ENCODE measurements at regions not wholly inside any gene's neighbourhood (a gene's known extent, or its start where the extent isn't known, plus 50 kb on each side); places are given as distances from the start of the nearest gene placed in this dataset.
"Not testable (repeated sequence)": the region's sequence is repeated elsewhere in the genome, so short reads cannot be mapped to it uniquely, and the experiment has no call there.

GRCh38 chr16:47977802-47978201 lies 178.0 kb downstream of the ABCC12 start:
- Mint-ChIP-seq H3K4me1 (ENCODE audit: low read depth) (no peaks in the 10 kb centered on the region), H3K36me3 (no peaks in the 10 kb centered on the region), H3K4me3 (no peak overlapping the region), H3K27me3 (peaks cover 4% of the 10 kb centered on the region), H3K9me3 (ENCODE audit: low read depth) (no peaks in the 10 kb centered on the region), H3K27ac (no peak overlapping the region)

- no peak overlapping the region for H3K4me3 Mint-ChIP-seq
- no peaks in the 10 kb centered on the region for H3K9me3 Mint-ChIP-seq (ENCODE audit: low read depth)
- H3K27ac Mint-ChIP-seq: no peak overlapping the region
- H3K36me3 Mint-ChIP-seq: no peaks in the 10 kb centered on the region
- H3K4me1 Mint-ChIP-seq (ENCODE audit: low read depth): no peaks in the 10 kb centered on the region
- peaks cover 4% of the 10 kb centered on the region for H3K27me3 Mint-ChIP-seq
Observed at GRCh38 chr16:47976636-47977210, 179.1 kb downstream of the ABCC12 start.

GRCh38 chr16:47974971-47975370 lies 180.8 kb downstream of the ABCC12 start:
- not testable (repeated sequence) for H3K4me3 Mint-ChIP-seq; H3K4me1 Mint-ChIP-seq (ENCODE audit: low read depth); H3K27me3 Mint-ChIP-seq; H3K27ac Mint-ChIP-seq; H3K36me3 Mint-ChIP-seq; H3K9me3 Mint-ChIP-seq (ENCODE audit: low read depth)

- Mint-ChIP-seq H3K27ac (no peak overlapping the region), H3K4me3 (no peak overlapping the region), H3K27me3 (no peaks in the 10 kb centered on the region)
Observed at GRCh38 chr16:47973552-47973951, 182.2 kb downstream of the ABCC12 start.

GRCh38 chr16:47972246-47972985 lies 183.4 kb downstream of the ABCC12 start:
- Mint-ChIP-seq H3K27me3 (no peaks in the 10 kb centered on the region), H3K27ac (no peak overlapping the region), H3K9me3 (ENCODE audit: low read depth) (peaks cover 6% of the 10 kb centered on the region), H3K4me3 (no peak overlapping the region), H3K4me1 (ENCODE audit: low read depth) (no peaks in the 10 kb centered on the region), H3K36me3 (no peaks in the 10 kb centered on the region)

More at GRCh38 chr16:47973552-47973951, 182.2 kb downstream of the ABCC12 start:
- Mint-ChIP-seq H3K4me1 (ENCODE audit: low read depth) (no peaks in the 10 kb centered on the region), H3K9me3 (ENCODE audit: low read depth) (peaks cover 6% of the 10 kb centered on the region), H3K36me3 (no peaks in the 10 kb centered on the region)

GRCh38 chr16:47971225-47971624 lies 184.6 kb downstream of the ABCC12 start:
- Mint-ChIP-seq H3K27ac (no peak overlapping the region), H3K9me3 (ENCODE audit: low read depth) (peaks cover 6% of the 10 kb centered on the region), H3K4me1 (ENCODE audit: low read depth) (no peaks in the 10 kb centered on the region), H3K4me3 (no peak overlapping the region), H3K27me3 (no peaks in the 10 kb centered on the region), H3K36me3 (no peaks in the 10 kb centered on the region)

GRCh38 chr16:47970291-47970931 lies 185.4 kb downstream of the ABCC12 start:
- no peak overlapping the region for H3K4me3 Mint-ChIP-seq
- no peaks in the 10 kb centered on the region for H3K27me3 Mint-ChIP-seq
- no peak overlapping the region for H3K27ac Mint-ChIP-seq
- no peaks in the 10 kb centered on the region for H3K36me3 Mint-ChIP-seq
- H3K4me1 Mint-ChIP-seq (ENCODE audit: low read depth): no peaks in the 10 kb centered on the region
- peaks cover 6% of the 10 kb centered on the region for H3K9me3 Mint-ChIP-seq (ENCODE audit: low read depth)

- H3K27ac Mint-ChIP-seq: no peak overlapping the region
- H3K4me1 Mint-ChIP-seq (ENCODE audit: low read depth): no peaks in the 10 kb centered on the region
- H3K27me3 Mint-ChIP-seq: no peaks in the 10 kb centered on the region
Observed at GRCh38 chr16:47967374-47967773, 188.4 kb downstream of the ABCC12 start.

GRCh38 chr16:47966325-47966724 lies 189.5 kb downstream of the ABCC12 start:
- no peak overlapping the region for H3K4me3 Mint-ChIP-seq
- H3K27me3 Mint-ChIP-seq: no peaks in the 10 kb centered on the region
- H3K9me3 Mint-ChIP-seq (ENCODE audit: low read depth): peaks cover 6% of the 10 kb centered on the region
- no peaks in the 10 kb centered on the region for H3K36me3 Mint-ChIP-seq
- no peaks in the 10 kb centered on the region for H3K4me1 Mint-ChIP-seq (ENCODE audit: low read depth)
- H3K27ac Mint-ChIP-seq: no peak overlapping the region

More at GRCh38 chr16:47967374-47967773, 188.4 kb downstream of the ABCC12 start:
- no peak overlapping the region for H3K4me3 Mint-ChIP-seq
- H3K36me3 Mint-ChIP-seq: no peaks in the 10 kb centered on the region
- H3K9me3 Mint-ChIP-seq (ENCODE audit: low read depth): peaks cover 6% of the 10 kb centered on the region

- Mint-ChIP-seq H3K4me3 (no peak overlapping the region), H3K4me1 (ENCODE audit: low read depth) (no peaks in the 10 kb centered on the region), H3K27me3 (no peaks in the 10 kb centered on the region), H3K27ac (no peak overlapping the region), H3K9me3 (ENCODE audit: low read depth) (peaks cover 4% of the 10 kb centered on the region), H3K36me3 (no peaks in the 10 kb centered on the region)
Observed at GRCh38 chr16:47965439-47965838, 190.4 kb downstream of the ABCC12 start.

- no peaks in the 10 kb centered on the region for H3K4me1 Mint-ChIP-seq (ENCODE audit: low read depth)
- no peaks in the 10 kb centered on the region for H3K9me3 Mint-ChIP-seq (ENCODE audit: low read depth)
- no peaks in the 10 kb centered on the region for H3K36me3 Mint-ChIP-seq
- peaks cover 4% of the 10 kb centered on the region for H3K27me3 Mint-ChIP-seq
- H3K4me3 Mint-ChIP-seq: no peak overlapping the region
- no peak overlapping the region for H3K27ac Mint-ChIP-seq
Observed at GRCh38 chr16:47958726-47959125, 197.1 kb downstream of the ABCC12 start.

GRCh38 chr16:47956916-47957315 lies 198.9 kb downstream of the ABCC12 start:
- Mint-ChIP-seq H3K27me3 (peaks cover 4% of the 10 kb centered on the region), H3K27ac (no peak overlapping the region), H3K9me3 (ENCODE audit: low read depth) (no peaks in the 10 kb centered on the region)

GRCh38 chr16:47949714-47950113 lies 206.1 kb downstream of the ABCC12 start:
- H3K4me1 Mint-ChIP-seq (ENCODE audit: low read depth): no peaks in the 10 kb centered on the region
- no peaks in the 10 kb centered on the region for H3K36me3 Mint-ChIP-seq
- H3K27ac Mint-ChIP-seq: no peak overlapping the region
- H3K9me3 Mint-ChIP-seq (ENCODE audit: low read depth): no peaks in the 10 kb centered on the region
- peaks cover 7% of the 10 kb centered on the region for H3K27me3 Mint-ChIP-seq
- H3K4me3 Mint-ChIP-seq: no peak overlapping the region

More at GRCh38 chr16:47956916-47957315, 198.9 kb downstream of the ABCC12 start:
- H3K4me1 Mint-ChIP-seq (ENCODE audit: low read depth): no peaks in the 10 kb centered on the region
- no peaks in the 10 kb centered on the region for H3K36me3 Mint-ChIP-seq
- no peak overlapping the region for H3K4me3 Mint-ChIP-seq

- Mint-ChIP-seq H3K27me3 (peaks cover 7% of the 10 kb centered on the region), H3K9me3 (ENCODE audit: low read depth) (no peaks in the 10 kb centered on the region), H3K4me3 (no peak overlapping the region), H3K4me1 (ENCODE audit: low read depth) (no peaks in the 10 kb centered on the region), H3K36me3 (no peaks in the 10 kb centered on the region), H3K27ac (no peak overlapping the region)
Observed at GRCh38 chr16:47949276-47949675, 206.5 kb downstream of the ABCC12 start.

GRCh38 chr16:47947723-47948122 lies 208.1 kb downstream of the ABCC12 start:
- Mint-ChIP-seq H3K4me1 (ENCODE audit: low read depth) (no peaks in the 10 kb centered on the region), H3K27me3 (peaks cover 12% of the 10 kb centered on the region), H3K9me3 (ENCODE audit: low read depth) (no peaks in the 10 kb centered on the region), H3K36me3 (no peaks in the 10 kb centered on the region), H3K27ac (no peak overlapping the region), H3K4me3 (no peak overlapping the region)
